ENCODE measurements at regions not wholly inside any gene's neighbourhood (a gene's known extent, or its start where the extent isn't known, plus 50 kb on each side); places are given as distances from the start of the nearest gene placed in this dataset.

DNA sequence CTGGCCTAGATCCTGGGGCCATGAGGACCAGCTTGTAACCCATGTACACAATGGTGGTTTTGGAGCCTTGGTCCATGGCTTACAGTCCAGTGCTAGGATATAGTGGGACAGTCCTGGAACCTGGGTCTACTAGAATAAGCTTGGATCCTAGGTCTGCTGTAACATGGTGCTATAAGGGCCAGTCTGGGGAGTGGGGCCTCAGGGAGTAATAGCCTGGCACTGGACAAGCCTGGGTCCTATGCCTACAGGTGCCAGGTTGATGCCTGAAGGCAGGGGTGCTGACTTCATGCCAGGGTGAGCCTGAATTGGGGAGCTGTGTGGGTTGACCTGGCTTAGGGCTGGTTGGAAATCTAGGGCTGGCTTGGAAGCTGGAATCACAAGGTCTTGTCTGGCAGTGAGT, 756.3 kb upstream of the ADGRL3 start:
- H3K56ac ChIP-seq (replicated peaks; ENCODE audit: insufficient read length, low read depth, low read length): no peak overlapping the region
- H3K4ac ChIP-seq (replicated peaks; ENCODE audit: insufficient read length, low read depth, low read length): no peak overlapping the region
- no peak overlapping the region for H2BK5ac ChIP-seq (ENCODE audit: low read depth, low read length)
- H3K23me2 ChIP-seq (ENCODE audit: low read depth, low read length): no peaks in the 10 kb centered on the region
- no peak overlapping the region for H2AK5ac ChIP-seq (ENCODE audit: low read depth, low read length)
- no peak overlapping the region; the same call in 1 of the 2 replicates for H3K27ac ChIP-seq (ENCODE audit: low read depth, low read length)
- H3K79me2 ChIP-seq (ENCODE audit: control insufficient read depth in 1 of 2, insufficient read depth in 2 of 2, low read length in 2 of 2): no peaks in the 10 kb centered on the region
- no peaks in the 10 kb centered on the region for H3K79me1 ChIP-seq (ENCODE audit: low read depth, low read length)
- H3K14ac ChIP-seq (ENCODE audit: insufficient read length): no peak overlapping the region
- ChIA-PET POLR2A (ENCODE audit: partially characterized antibody) (no interaction called here), CTCF (ENCODE audit: partially characterized antibody) (no interaction called here)
- H3K4me1 ChIP-seq (replicated peaks in 1 of 4; ENCODE audit: control insufficient read depth in 3 of 4, insufficient read depth in 4 of 4, low read length in 3 of 4): no peaks in the 10 kb centered on the region
- H2BK120ac ChIP-seq (replicated peaks; ENCODE audit: low read depth, low read length): no peak overlapping the region
- H3K4me3 ChIP-seq (ENCODE audit: extremely low read depth in 1 of 4, insufficient read depth in 2 of 4, low read depth in 3 of 4, low read length in 4 of 4): no peak overlapping the region
- no peak overlapping the region for H2BK20ac ChIP-seq (ENCODE audit: low read length)
- H4K8ac ChIP-seq (ENCODE audit: extremely low read depth, insufficient read depth, low read length): no peak overlapping the region
- H3K4me2 ChIP-seq (ENCODE audit: insufficient read depth in 1 of 2, low read depth in 2 of 2, low read length in 2 of 2): no peak overlapping the region
- H3K9ac ChIP-seq (replicated peaks in 1 of 4; ENCODE audit: extremely low read depth in 1 of 4, low read depth in 3 of 4, low read length in 3 of 4): no peak overlapping the region
- no peaks in the 10 kb centered on the region for H3K27me3 ChIP-seq (replicated peaks in 1 of 4; ENCODE audit: control insufficient read depth in 3 of 4, extremely low read depth in 1 of 4, insufficient read depth in 3 of 4, low read length in 3 of 4)
- no peaks in the 10 kb centered on the region for H3K9me3 ChIP-seq (ENCODE audit: insufficient read depth in 2 of 2, low read depth in 1 of 2, low read length in 1 of 2)
- no peak overlapping the region for H2AFZ ChIP-seq (ENCODE audit: low read length)
- H2BK12ac ChIP-seq (ENCODE audit: low read depth, low read length): no peak overlapping the region
- no peak overlapping the region for H4K91ac ChIP-seq (replicated peaks; ENCODE audit: insufficient read length, low read length)
- H4K20me1 ChIP-seq (replicated peaks in 1 of 2; ENCODE audit: control insufficient read depth in 1 of 2, insufficient read depth in 2 of 2, low read length in 2 of 2): no peaks in the 10 kb centered on the region
- H3K18ac ChIP-seq (ENCODE audit: extremely low read depth, low read length): no peak overlapping the region
- H2BK15ac ChIP-seq (ENCODE audit: low read length): no peak overlapping the region
- DNase-seq (ENCODE audit: low read depth in 1 of 2, low spot score in 2 of 2): no peak
- no peak for FAIRE-seq
- H4K5ac ChIP-seq (ENCODE audit: insufficient read length, low read depth, low read length): no peak overlapping the region
- H3K23ac ChIP-seq (ENCODE audit: insufficient read length): no peak overlapping the region
- H3K36me3 ChIP-seq (ENCODE audit: control insufficient read depth in 2 of 4, insufficient read depth in 4 of 4, low read length in 3 of 4): no peaks in the 10 kb centered on the region
- TF ChIP-seq POU5F1 (IDR thresholded peaks at IDR 0.05; ENCODE audit: low read depth, low read length) (no peak), SRF (IDR thresholded peaks at IDR 0.05; ENCODE audit: low read depth, low read length) (no peak), CHD1 (IDR thresholded peaks at IDR 0.05; ENCODE audit: low read depth, low read length) (no peak), ASH2L (IDR thresholded peaks at IDR 0.05; ENCODE audit: low read length) (no peak), POLR2AphosphoS5 (IDR thresholded peaks at IDR 0.05; ENCODE audit: low read depth, low read length) (no peak)
